GM23338 (cell line): ENCODE measurements at regions not wholly inside any gene's neighbourhood (a gene's known extent, or its start where the extent isn't known, plus 50 kb on each side); places are given as distances from the start of the nearest gene placed in this dataset.

Source experiments
- ATAC-seq: fragments of 200-7000 bp; cut with Tn5 transposase; 3 replicates; pipeline ENCODE4 v1.9.1; 2020
- DNase-seq: peaks from one replicate; pipeline ENCODE4 v3.0.0-alpha.2; 2015; ENCODE audit warnings: low spot score
- H2AFZ ChIP-seq: fragments of 200-600 bp; sonication (generic); 2 replicates; pipeline ENCODE4 v1.8.0; 2016; ENCODE audit warnings: antibody characterized with exemption, mild to moderate bottlenecking, moderate library complexity
- H3F3A ChIP-seq: fragments of 200-600 bp; sonication (generic); replicated peaks from 2 replicates; pipeline ENCODE4 v1.8.0; 2017; ENCODE audit warnings: antibody characterized with exemption, mixed run types, low read depth
- H3K27ac ChIP-seq: fragments of 200-600 bp; sonication (generic); 2 replicates; pipeline ENCODE4 v1.6.1; 2016; ENCODE audit warnings: low read depth
- H3K27me3 ChIP-seq: fragments of 200-600 bp; sonication (generic); 2 replicates; pipeline ENCODE4 v1.8.0; 2016; ENCODE audit warnings: mild to moderate bottlenecking, mixed run types, moderate library complexity; ENCODE audit not compliant: insufficient read depth
- H3K36me3 ChIP-seq: fragments of 200-600 bp; sonication (generic); 2 replicates; pipeline ENCODE4 v1.8.0; 2016; ENCODE audit warnings: mild to moderate bottlenecking; ENCODE audit not compliant: insufficient read depth
- H3K4me1 ChIP-seq: fragments of 200-600 bp; sonication (generic); 2 replicates; pipeline ENCODE4 v1.8.0; 2016; ENCODE audit warnings: mild to moderate bottlenecking, moderate library complexity; ENCODE audit not compliant: insufficient read depth
- H3K4me2 ChIP-seq: fragments of 200-600 bp; sonication (generic); 2 replicates; pipeline ENCODE4 v1.7.1; 2017; ENCODE audit warnings: mixed run types
- H3K4me3 ChIP-seq: fragments of 200-600 bp; sonication (generic); 2 replicates; pipeline ENCODE4 v1.6.1; 2016; ENCODE audit warnings: mixed run types
- H3K79me2 ChIP-seq: fragments of 200-600 bp; sonication (generic); replicated peaks from 2 replicates; pipeline ENCODE4 v1.8.0; 2017; ENCODE audit warnings: mild to moderate bottlenecking; ENCODE audit not compliant: insufficient read depth
- H3K9me2 ChIP-seq: fragments of 200-600 bp; sonication (generic); 2 replicates; pipeline ENCODE4 v1.8.0; 2017; ENCODE audit not compliant: insufficient read depth
- H4K20me1 ChIP-seq: fragments of 200-600 bp; sonication (generic); replicated peaks from 2 replicates; pipeline ENCODE4 v1.8.0; 2017; ENCODE audit warnings: mild to moderate bottlenecking; ENCODE audit not compliant: insufficient read depth
- H3K27ac Mint-ChIP-seq: 2 replicates; pipeline ENCODE4 v1.8.0; 2020; ENCODE audit warnings: inconsistent platforms, mild to moderate bottlenecking, moderate library complexity, mixed read lengths
- H3K27me3 Mint-ChIP-seq: 3 replicates; pipeline ENCODE4 v1.8.0; 2022; ENCODE audit warnings: low read depth, mild to moderate bottlenecking, moderate library complexity, mixed read lengths, inconsistent platforms; ENCODE audit not compliant: insufficient read depth, poor library complexity
- H3K36me3 Mint-ChIP-seq: 3 replicates; pipeline ENCODE4 v1.8.0; 2021; ENCODE audit warnings: low read depth, mild to moderate bottlenecking, inconsistent platforms, moderate library complexity, mixed read lengths
- H3K4me1 Mint-ChIP-seq: 3 replicates; pipeline ENCODE4 v1.8.0; 2020; ENCODE audit warnings: mild to moderate bottlenecking, inconsistent platforms, mixed read lengths
- H3K4me3 Mint-ChIP-seq: 3 replicates; pipeline ENCODE4 v1.8.0; 2021; ENCODE audit warnings: moderate library complexity, mild to moderate bottlenecking, inconsistent platforms, mixed read lengths
- H3K9me3 Mint-ChIP-seq: 3 replicates; pipeline ENCODE4 v1.8.0; 2020; ENCODE audit warnings: moderate library complexity, mild to moderate bottlenecking, inconsistent platforms, mixed read lengths
- CREB1 ChIP-seq: fragments of 250-450 bp; sonication (Bioruptor Pico); IDR thresholded peaks from 2 replicates; pipeline ENCODE4 v1.5.0; 2020; ENCODE audit warnings: low read depth, mild to moderate bottlenecking, moderate library complexity
- CTCF ChIP-seq, 2 experiments: fragments of 200-600 bp in 1 of 2; sonication (generic) in 1 of 2; conservative IDR thresholded peaks; 2 replicates each; pipeline versions ENCODE4 v1.5.1 to v1.6.1; 2016 to 2017; ENCODE audit warnings: antibody characterized with exemption in 2 of 2, low read depth in 2 of 2, mild to moderate bottlenecking in 2 of 2, moderate library complexity in 1 of 2
- ETS1 ChIP-seq: IDR thresholded peaks from 2 replicates; pipeline ENCODE4 v1.6.1; 2016; ENCODE audit warnings: antibody characterized with exemption
- EZH2 ChIP-seq: fragments of 200-600 bp; sonication (generic); IDR thresholded peaks from one replicate; pipeline ENCODE4 v1.8.0; 2017; ENCODE audit warnings: antibody characterized with exemption, mild to moderate bottlenecking, low read depth; ENCODE audit not compliant: unreplicated experiment
- EZH2phosphoT487 ChIP-seq: fragments of 200-600 bp; sonication (generic); IDR thresholded peaks from one replicate; pipeline ENCODE4 v1.8.1; 2018; ENCODE audit warnings: antibody characterized with exemption; ENCODE audit not compliant: unreplicated experiment
- JUNB ChIP-seq: IDR thresholded peaks from one replicate; pipeline ENCODE4 v1.6.1; 2016; ENCODE audit warnings: antibody characterized with exemption; ENCODE audit not compliant: unreplicated experiment
- NANOG ChIP-seq: IDR thresholded peaks from 2 replicates; pipeline ENCODE4 v1.6.1; 2016; ENCODE audit warnings: antibody characterized with exemption, borderline replicate concordance
- POLR2AphosphoS5 ChIP-seq: IDR thresholded peaks from 2 replicates; pipeline ENCODE4 v1.6.1; 2016; ENCODE audit warnings: antibody characterized with exemption, low read depth
- REST ChIP-seq: IDR thresholded peaks from one replicate; pipeline ENCODE4 v1.6.1; 2018; ENCODE audit warnings: antibody characterized with exemption; ENCODE audit not compliant: unreplicated experiment
- STAT1 ChIP-seq: IDR thresholded peaks from one replicate; pipeline ENCODE4 v1.6.1; 2016; ENCODE audit warnings: antibody characterized with exemption; ENCODE audit not compliant: unreplicated experiment
- ZNF114 ChIP-seq: fragments of 250-450 bp; sonication (Bioruptor Pico); IDR thresholded peaks from 2 replicates; pipeline ENCODE4 v1.5.0; 2020; ENCODE audit warnings: mild to moderate bottlenecking, moderate library complexity
- ZNF331 ChIP-seq: fragments of 250-450 bp; sonication (Bioruptor Pico); IDR thresholded peaks from 2 replicates; pipeline ENCODE4 v1.5.0; 2020; ENCODE audit warnings: low read depth, mild to moderate bottlenecking, moderate library complexity
- ZNF462 ChIP-seq: fragments of 250-450 bp; sonication (Bioruptor Pico); IDR thresholded peaks from 2 replicates; pipeline ENCODE4 v1.5.0; 2020; ENCODE audit warnings: mild to moderate bottlenecking, moderate library complexity

- no peaks in the 10 kb centered on the region for H3K36me3 ChIP-seq
- H3K9me3 Mint-ChIP-seq, result no peaks in the 10 kb centered on the region
- H3K9me2 ChIP-seq, result no peaks in the 10 kb centered on the region
- no peaks in the 10 kb centered on the region for H3K27me3 ChIP-seq
- H3K4me3 Mint-ChIP-seq, result no peak overlapping the region
- H3K4me2 ChIP-seq, result no peak overlapping the region
- H3K27ac ChIP-seq, result no peak overlapping the region
- H3K36me3 Mint-ChIP-seq, result no peaks in the 10 kb centered on the region
- no peak overlapping the region for H3K27ac Mint-ChIP-seq
- no peak overlapping the region for H2AFZ ChIP-seq
- no peak for DNase-seq
- TF ChIP-seq NANOG (no peak), JUNB (no peak), STAT1 (no peak), CTCF (conservative IDR thresholded peaks at IDR 0.05; ENCODE audit: low read depth in 2 of 2) (no peak), ZNF114 (CRISPR knock-in tag) (no peak), EZH2phosphoT487 (no peak), EZH2 (no peak), ZNF462 (no peak), POLR2AphosphoS5 (no peak), ZNF331 (no peak), ETS1 (no peak), CREB1 (no peak), REST (no peak)
- no peak for ATAC-seq
- H3K4me1 Mint-ChIP-seq, result peaks cover 17% of the 10 kb centered on the region
- peaks cover 2% of the 10 kb centered on the region for H3K27me3 Mint-ChIP-seq
- H4K20me1 ChIP-seq, result no peaks in the 10 kb centered on the region
- H3K79me2 ChIP-seq, result no peaks in the 10 kb centered on the region
- peaks cover 12% of the 10 kb centered on the region; the same call in 1 of the 2 replicates for H3K4me1 ChIP-seq
- H3F3A ChIP-seq, result no peaks in the 10 kb centered on the region
- H3K4me3 ChIP-seq, result no peak overlapping the region
Observed at GRCh38 chr9:85269811-85270210, 471.9 kb downstream of the AGTPBP1 start.
